HG03354 (cell line): ENCODE measurements at regions not wholly inside any gene's neighbourhood (a gene's known extent, or its start where the extent isn't known, plus 50 kb on each side); places are given as distances from the start of the nearest gene placed in this dataset.

Experiments used
- ATAC-seq: cut with Tn5 transposase; IDR thresholded peaks from one replicate; pipeline ENCODE4 v1.9.1; 2021; ENCODE audit warnings: mild to moderate bottlenecking; ENCODE audit not compliant: unreplicated experiment, poor library complexity, severe bottlenecking

- no peak for ATAC-seq
Measured at GRCh38 chr12:73307260-73307659, 1035.1 kb downstream of the TRHDE start.

- no peak for ATAC-seq
Measured at GRCh38 chr12:73308079-73308478, 1035.9 kb downstream of the TRHDE start.

- ATAC-seq, result no peak
Measured at GRCh38 chr12:73308747-73309146, 1036.6 kb downstream of the TRHDE start.

GRCh38 chr12:73321319-73321718 is 1049.1 kb downstream of the TRHDE start:
- no peak for ATAC-seq

- no peak for ATAC-seq
Measured at GRCh38 chr12:73321776-73322175, 1049.6 kb downstream of the TRHDE start.

- no peak for ATAC-seq
Measured at GRCh38 chr12:73330584-73331351, 1058.6 kb downstream of the TRHDE start.

GRCh38 chr12:73341559-73342247 is 1069.5 kb downstream of the TRHDE start:
- no peak for ATAC-seq

GRCh38 chr12:73342733-73343132 is 1070.6 kb downstream of the TRHDE start:
- ATAC-seq, result no peak

GRCh38 chr12:73352826-73353225 is 1080.7 kb downstream of the TRHDE start:
- ATAC-seq, result no peak

GRCh38 chr12:73361156-73361863 is 1089.1 kb downstream of the TRHDE start:
- ATAC-seq, result no peak

GRCh38 chr12:73361864-73362230 is 1089.7 kb downstream of the TRHDE start:
- no peak for ATAC-seq

- ATAC-seq, result no peak
Measured at GRCh38 chr12:73362666-73363065, 1090.5 kb downstream of the TRHDE start.

- no peak for ATAC-seq
Measured at GRCh38 chr12:73372856-73373255, 1100.7 kb downstream of the TRHDE start.

GRCh38 chr12:73374360-73374759 is 1102.2 kb downstream of the TRHDE start:
- ATAC-seq, result no peak

GRCh38 chr12:73383584-73384222 is 1111.5 kb downstream of the TRHDE start:
- no peak for ATAC-seq

- ATAC-seq, result no peak
Measured at GRCh38 chr12:73384592-73384991, 1112.4 kb downstream of the TRHDE start.

- no peak for ATAC-seq
Measured at GRCh38 chr12:73390261-73390660, 1118.1 kb downstream of the TRHDE start.

- ATAC-seq, result no peak
Measured at GRCh38 chr12:73413051-73413450, 1124.6 kb upstream of the ATXN7L3B start.

- no peak for ATAC-seq
Measured at GRCh38 chr12:73413974-73414373, 1123.7 kb upstream of the ATXN7L3B start.

- ATAC-seq, result no peak
Measured at GRCh38 chr12:73414926-73415325, 1122.7 kb upstream of the ATXN7L3B start.
